H1 (cell line): ENCODE measurements at regions not wholly inside any gene's neighbourhood (a gene's known extent, or its start where the extent isn't known, plus 50 kb on each side); places are given as distances from the start of the nearest gene placed in this dataset.

Source experiments
- ATF2 ChIP-seq: IDR thresholded peaks from 2 replicates; pipeline ENCODE4 v1.6.1; 2012; ENCODE audit warnings: low read length, inconsistent platforms
- BACH1 ChIP-seq: IDR thresholded peaks from 2 replicates; pipeline ENCODE4 v1.6.1; 2012; ENCODE audit warnings: low read length, improper control_type of control experiment
- BCL11A ChIP-seq, 2 experiments: IDR thresholded peaks; one replicate each; pipeline ENCODE4 v1.6.1; 2011; ENCODE audit warnings: low read depth in 2 of 2, low read length in 2 of 2, mild to moderate bottlenecking in 2 of 2
- CREB1 ChIP-seq: IDR thresholded peaks from 2 replicates; pipeline ENCODE4 v1.6.1; 2012; ENCODE audit warnings: inconsistent platforms
- CTCF ChIP-seq, 3 experiments: IDR thresholded peaks; 1 replicate in 2 of 3; 2 replicates in 1 of 3; pipeline versions ENCODE4 v1.5.1 to v1.6.1; 2011; ENCODE audit warnings: low read length in 3 of 3, mild to moderate bottlenecking in 3 of 3, inconsistent platforms in 2 of 3, low read depth in 1 of 3, moderate library complexity in 1 of 3; ENCODE audit not compliant: insufficient read depth in 1 of 3; ENCODE audit errors: control extremely low read depth in 1 of 3
- E2F6 ChIP-seq: IDR thresholded peaks from 2 replicates; pipeline ENCODE4 v1.6.1; 2012; ENCODE audit warnings: inconsistent platforms
- SIRT6 ChIP-seq: IDR thresholded peaks from one replicate; pipeline ENCODE4 v1.7.1; 2012; ENCODE audit warnings: low read length, inconsistent platforms
- YY1 ChIP-seq: IDR thresholded peaks from 2 replicates; pipeline ENCODE4 v1.6.1; 2011; ENCODE audit warnings: low read depth, mild to moderate bottlenecking, low read length

GRCh38 chr3:182315313-182315712 is 478.0 kb upstream of the ATP11B start (continued):
- no peak for TF ChIP-seq ATF2
- no peak for TF ChIP-seq YY1
- no peak for TF ChIP-seq E2F6
- TF ChIP-seq CTCF (IDR thresholded peaks at IDR 0.05; ENCODE audit: control extremely low read depth in 1 of 3, insufficient read depth in 1 of 3, low read depth in 1 of 3, low read length in 3 of 3) = no peak
- TF ChIP-seq SIRT6 = no peak
- no peak for TF ChIP-seq BCL11A (IDR thresholded peaks at IDR 0.05; ENCODE audit: low read depth in 2 of 2, low read length in 2 of 2)
- TF ChIP-seq BACH1 = no peak
- no peak for TF ChIP-seq CREB1
